WTC11 (cell line): ENCODE measurements at regions not wholly inside any gene's neighbourhood (a gene's known extent, or its start where the extent isn't known, plus 50 kb on each side); places are given as distances from the start of the nearest gene placed in this dataset.

Source experiments
- ATAC-seq: fragments of 200-7000 bp; cut with Tn5 transposase; 2 replicates; pipeline ENCODE4 v1.10.0; 2021; ENCODE audit warnings: mild to moderate bottlenecking, moderate library complexity
- CTCF ChIA-PET: fragments of 300-600 bp; sonication (Branson Sonifier 250); formaldehyde crosslinking; loops from one replicate; lab custom pipeline; 2021; ENCODE audit warnings: antibody characterized with exemption; lab: Charles Lee
- POLR2A ChIA-PET: fragments of 350-600 bp; sonication (Branson Sonifier 250); formaldehyde crosslinking; loops from one replicate; lab custom pipeline; 2021; ENCODE audit warnings: antibody characterized with exemption; lab: Charles Lee
- DNase-seq: peaks from one replicate; pipeline ENCODE4 v3.0.0; 2021; ENCODE audit warnings: low spot score
- H3K27ac Mint-ChIP-seq: 2 replicates; pipeline ENCODE4 v1.8.0; 2021; ENCODE audit warnings: mixed read lengths
- H3K27me3 Mint-ChIP-seq: 2 replicates; pipeline ENCODE4 v1.8.0; 2021; ENCODE audit warnings: low read depth, mild to moderate bottlenecking, moderate library complexity, mixed read lengths
- H3K36me3 Mint-ChIP-seq: 2 replicates; pipeline ENCODE4 v1.8.0; 2021; ENCODE audit warnings: mixed read lengths
- H3K4me1 Mint-ChIP-seq: 2 replicates; pipeline ENCODE4 v1.8.0; 2022; ENCODE audit warnings: mixed read lengths
- H3K4me3 Mint-ChIP-seq: 2 replicates; pipeline ENCODE4 v1.8.0; 2021; ENCODE audit warnings: mild to moderate bottlenecking, moderate library complexity, mixed read lengths
- H3K9me3 Mint-ChIP-seq: 2 replicates; pipeline ENCODE4 v1.8.0; 2021; ENCODE audit warnings: mixed read lengths
- MYBL2 ChIP-seq: sonication (generic); formaldehyde crosslinking; IDR thresholded peaks from 2 replicates; pipeline ENCODE4 v1.8.1; 2023; ENCODE audit warnings: mild to moderate bottlenecking, moderate library complexity, missing genetic modification reagents
- NFATC4 ChIP-seq: fragments of 250-450 bp; sonication (Bioruptor Pico); IDR thresholded peaks from 2 replicates; pipeline ENCODE4 v1.9.0; 2021; ENCODE audit warnings: mild to moderate bottlenecking
- NR3C1 ChIP-seq: sonication (generic); formaldehyde crosslinking; conservative IDR thresholded peaks from 2 replicates; pipeline ENCODE4 v1.8.1; 2023; ENCODE audit warnings: low read depth, mild to moderate bottlenecking, missing genetic modification reagents
- PREB ChIP-seq: sonication (generic); formaldehyde crosslinking; IDR thresholded peaks from 2 replicates; pipeline ENCODE4 v1.8.1; 2022; ENCODE audit warnings: mild to moderate bottlenecking, missing genetic modification reagents, moderate library complexity, borderline replicate concordance
- ZBTB21 ChIP-seq: sonication (generic); formaldehyde crosslinking; IDR thresholded peaks from 2 replicates; pipeline ENCODE4 v1.8.1; 2023; ENCODE audit warnings: mild to moderate bottlenecking, missing genetic modification reagents, borderline replicate concordance
- ZMAT4 ChIP-seq: fragments of 250-450 bp; sonication (Bioruptor Pico); IDR thresholded peaks from 2 replicates; pipeline ENCODE4 v1.9.0; 2021; ENCODE audit warnings: mild to moderate bottlenecking
- ZNF121 ChIP-seq: sonication (generic); formaldehyde crosslinking; IDR thresholded peaks from 2 replicates; pipeline ENCODE4 v1.8.0; 2023; ENCODE audit warnings: missing genetic modification reagents
- ZNF416 ChIP-seq: fragments of 250-450 bp; sonication (Bioruptor Pico); IDR thresholded peaks from 2 replicates; pipeline ENCODE4 v1.9.0; 2021; ENCODE audit warnings: mild to moderate bottlenecking, inconsistent platforms
- TF ChIP-seq, protein P1 (sequence below): sonication (generic); formaldehyde crosslinking; IDR thresholded peaks from 2 replicates; pipeline ENCODE4 v1.8.1; 2022; ENCODE audit warnings: low read depth, missing genetic modification reagents, borderline replicate concordance
- TF ChIP-seq, protein P2 (sequence below): fragments of 200-600 bp; IDR thresholded peaks from 2 replicates; pipeline ENCODE4 v1.8.0; 2022; ENCODE audit warnings: antibody characterized with exemption
- TF ChIP-seq, protein P3 (sequence below): sonication (generic); formaldehyde crosslinking; IDR thresholded peaks from 2 replicates; pipeline ENCODE4 v1.8.0; 2022; ENCODE audit warnings: mild to moderate bottlenecking, missing genetic modification reagents
- TF ChIP-seq, protein P4 (sequence below): sonication (generic); formaldehyde crosslinking; IDR thresholded peaks from 2 replicates; pipeline ENCODE4 v1.8.1; 2023; ENCODE audit warnings: mild to moderate bottlenecking, missing genetic modification reagents, borderline replicate concordance
- TF ChIP-seq, protein P5 (sequence below): fragments of 250-450 bp; sonication (Bioruptor Pico); IDR thresholded peaks from 2 replicates; pipeline ENCODE4 v1.8.0; 2021; ENCODE audit warnings: mild to moderate bottlenecking
- TF ChIP-seq, protein P6 (sequence below): sonication (generic); formaldehyde crosslinking; IDR thresholded peaks from 2 replicates; pipeline ENCODE4 v1.8.1; 2023; ENCODE audit warnings: mild to moderate bottlenecking, missing genetic modification reagents
- TF ChIP-seq, protein P7 (sequence below): sonication (generic); formaldehyde crosslinking; conservative IDR thresholded peaks from 2 replicates; pipeline ENCODE4 v1.8.1; 2022; ENCODE audit warnings: mild to moderate bottlenecking, missing genetic modification reagents

- POLR2A ChIA-PET, result no interaction called here
- ATAC-seq, result no peak
- CTCF ChIA-PET, result interaction anchor here (1.6 kb wide), 1 partner anchor 230 kb away, joined by 4 read pairs; no protein-coding TSS in a partner anchor
- no peak for DNase-seq
- peaks cover 2% of the 10 kb centered on the region; the same call in 1 of the 2 replicates for H3K27me3 Mint-ChIP-seq
- no peaks in the 10 kb centered on the region for H3K9me3 Mint-ChIP-seq
- H3K4me3 Mint-ChIP-seq, result no peak overlapping the region
- H3K27ac Mint-ChIP-seq, result no peak overlapping the region
- peaks cover 39% of the 10 kb centered on the region for H3K4me1 Mint-ChIP-seq
- TF ChIP-seq ZBTB21 (CRISPR knock-in tag), result no peak
- TF ChIP-seq, protein P1, sequence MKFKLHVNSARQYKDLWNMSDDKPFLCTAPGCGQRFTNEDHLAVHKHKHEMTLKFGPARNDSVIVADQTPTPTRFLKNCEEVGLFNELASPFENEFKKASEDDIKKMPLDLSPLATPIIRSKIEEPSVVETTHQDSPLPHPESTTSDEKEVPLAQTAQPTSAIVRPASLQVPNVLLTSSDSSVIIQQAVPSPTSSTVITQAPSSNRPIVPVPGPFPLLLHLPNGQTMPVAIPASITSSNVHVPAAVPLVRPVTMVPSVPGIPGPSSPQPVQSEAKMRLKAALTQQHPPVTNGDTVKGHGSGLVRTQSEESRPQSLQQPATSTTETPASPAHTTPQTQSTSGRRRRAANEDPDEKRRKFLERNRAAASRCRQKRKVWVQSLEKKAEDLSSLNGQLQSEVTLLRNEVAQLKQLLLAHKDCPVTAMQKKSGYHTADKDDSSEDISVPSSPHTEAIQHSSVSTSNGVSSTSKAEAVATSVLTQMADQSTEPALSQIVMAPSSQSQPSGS (CRISPR knock-in tag), result no peak
- TF ChIP-seq, protein P2, sequence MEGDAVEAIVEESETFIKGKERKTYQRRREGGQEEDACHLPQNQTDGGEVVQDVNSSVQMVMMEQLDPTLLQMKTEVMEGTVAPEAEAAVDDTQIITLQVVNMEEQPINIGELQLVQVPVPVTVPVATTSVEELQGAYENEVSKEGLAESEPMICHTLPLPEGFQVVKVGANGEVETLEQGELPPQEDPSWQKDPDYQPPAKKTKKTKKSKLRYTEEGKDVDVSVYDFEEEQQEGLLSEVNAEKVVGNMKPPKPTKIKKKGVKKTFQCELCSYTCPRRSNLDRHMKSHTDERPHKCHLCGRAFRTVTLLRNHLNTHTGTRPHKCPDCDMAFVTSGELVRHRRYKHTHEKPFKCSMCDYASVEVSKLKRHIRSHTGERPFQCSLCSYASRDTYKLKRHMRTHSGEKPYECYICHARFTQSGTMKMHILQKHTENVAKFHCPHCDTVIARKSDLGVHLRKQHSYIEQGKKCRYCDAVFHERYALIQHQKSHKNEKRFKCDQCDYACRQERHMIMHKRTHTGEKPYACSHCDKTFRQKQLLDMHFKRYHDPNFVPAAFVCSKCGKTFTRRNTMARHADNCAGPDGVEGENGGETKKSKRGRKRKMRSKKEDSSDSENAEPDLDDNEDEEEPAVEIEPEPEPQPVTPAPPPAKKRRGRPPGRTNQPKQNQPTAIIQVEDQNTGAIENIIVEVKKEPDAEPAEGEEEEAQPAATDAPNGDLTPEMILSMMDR, result no peak
- TF ChIP-seq ZNF416 (CRISPR knock-in tag), result no peak
- TF ChIP-seq, protein P3, sequence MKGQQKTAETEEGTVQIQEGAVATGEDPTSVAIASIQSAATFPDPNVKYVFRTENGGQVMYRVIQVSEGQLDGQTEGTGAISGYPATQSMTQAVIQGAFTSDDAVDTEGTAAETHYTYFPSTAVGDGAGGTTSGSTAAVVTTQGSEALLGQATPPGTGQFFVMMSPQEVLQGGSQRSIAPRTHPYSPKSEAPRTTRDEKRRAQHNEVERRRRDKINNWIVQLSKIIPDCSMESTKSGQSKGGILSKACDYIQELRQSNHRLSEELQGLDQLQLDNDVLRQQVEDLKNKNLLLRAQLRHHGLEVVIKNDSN, result no peak
- TF ChIP-seq ZNF121 (CRISPR knock-in tag), result no peak
- no peak for TF ChIP-seq PREB (CRISPR knock-in tag)
- TF ChIP-seq, protein P4, sequence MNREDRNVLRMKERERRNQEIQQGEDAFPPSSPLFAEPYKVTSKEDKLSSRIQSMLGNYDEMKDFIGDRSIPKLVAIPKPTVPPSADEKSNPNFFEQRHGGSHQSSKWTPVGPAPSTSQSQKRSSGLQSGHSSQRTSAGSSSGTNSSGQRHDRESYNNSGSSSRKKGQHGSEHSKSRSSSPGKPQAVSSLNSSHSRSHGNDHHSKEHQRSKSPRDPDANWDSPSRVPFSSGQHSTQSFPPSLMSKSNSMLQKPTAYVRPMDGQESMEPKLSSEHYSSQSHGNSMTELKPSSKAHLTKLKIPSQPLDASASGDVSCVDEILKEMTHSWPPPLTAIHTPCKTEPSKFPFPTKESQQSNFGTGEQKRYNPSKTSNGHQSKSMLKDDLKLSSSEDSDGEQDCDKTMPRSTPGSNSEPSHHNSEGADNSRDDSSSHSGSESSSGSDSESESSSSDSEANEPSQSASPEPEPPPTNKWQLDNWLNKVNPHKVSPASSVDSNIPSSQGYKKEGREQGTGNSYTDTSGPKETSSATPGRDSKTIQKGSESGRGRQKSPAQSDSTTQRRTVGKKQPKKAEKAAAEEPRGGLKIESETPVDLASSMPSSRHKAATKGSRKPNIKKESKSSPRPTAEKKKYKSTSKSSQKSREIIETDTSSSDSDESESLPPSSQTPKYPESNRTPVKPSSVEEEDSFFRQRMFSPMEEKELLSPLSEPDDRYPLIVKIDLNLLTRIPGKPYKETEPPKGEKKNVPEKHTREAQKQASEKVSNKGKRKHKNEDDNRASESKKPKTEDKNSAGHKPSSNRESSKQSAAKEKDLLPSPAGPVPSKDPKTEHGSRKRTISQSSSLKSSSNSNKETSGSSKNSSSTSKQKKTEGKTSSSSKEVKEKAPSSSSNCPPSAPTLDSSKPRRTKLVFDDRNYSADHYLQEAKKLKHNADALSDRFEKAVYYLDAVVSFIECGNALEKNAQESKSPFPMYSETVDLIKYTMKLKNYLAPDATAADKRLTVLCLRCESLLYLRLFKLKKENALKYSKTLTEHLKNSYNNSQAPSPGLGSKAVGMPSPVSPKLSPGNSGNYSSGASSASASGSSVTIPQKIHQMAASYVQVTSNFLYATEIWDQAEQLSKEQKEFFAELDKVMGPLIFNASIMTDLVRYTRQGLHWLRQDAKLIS (CRISPR knock-in tag), result no peak
- TF ChIP-seq, protein P5, sequence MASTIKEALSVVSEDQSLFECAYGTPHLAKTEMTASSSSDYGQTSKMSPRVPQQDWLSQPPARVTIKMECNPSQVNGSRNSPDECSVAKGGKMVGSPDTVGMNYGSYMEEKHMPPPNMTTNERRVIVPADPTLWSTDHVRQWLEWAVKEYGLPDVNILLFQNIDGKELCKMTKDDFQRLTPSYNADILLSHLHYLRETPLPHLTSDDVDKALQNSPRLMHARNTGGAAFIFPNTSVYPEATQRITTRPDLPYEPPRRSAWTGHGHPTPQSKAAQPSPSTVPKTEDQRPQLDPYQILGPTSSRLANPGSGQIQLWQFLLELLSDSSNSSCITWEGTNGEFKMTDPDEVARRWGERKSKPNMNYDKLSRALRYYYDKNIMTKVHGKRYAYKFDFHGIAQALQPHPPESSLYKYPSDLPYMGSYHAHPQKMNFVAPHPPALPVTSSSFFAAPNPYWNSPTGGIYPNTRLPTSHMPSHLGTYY, result no peak
- TF ChIP-seq, protein P6, sequence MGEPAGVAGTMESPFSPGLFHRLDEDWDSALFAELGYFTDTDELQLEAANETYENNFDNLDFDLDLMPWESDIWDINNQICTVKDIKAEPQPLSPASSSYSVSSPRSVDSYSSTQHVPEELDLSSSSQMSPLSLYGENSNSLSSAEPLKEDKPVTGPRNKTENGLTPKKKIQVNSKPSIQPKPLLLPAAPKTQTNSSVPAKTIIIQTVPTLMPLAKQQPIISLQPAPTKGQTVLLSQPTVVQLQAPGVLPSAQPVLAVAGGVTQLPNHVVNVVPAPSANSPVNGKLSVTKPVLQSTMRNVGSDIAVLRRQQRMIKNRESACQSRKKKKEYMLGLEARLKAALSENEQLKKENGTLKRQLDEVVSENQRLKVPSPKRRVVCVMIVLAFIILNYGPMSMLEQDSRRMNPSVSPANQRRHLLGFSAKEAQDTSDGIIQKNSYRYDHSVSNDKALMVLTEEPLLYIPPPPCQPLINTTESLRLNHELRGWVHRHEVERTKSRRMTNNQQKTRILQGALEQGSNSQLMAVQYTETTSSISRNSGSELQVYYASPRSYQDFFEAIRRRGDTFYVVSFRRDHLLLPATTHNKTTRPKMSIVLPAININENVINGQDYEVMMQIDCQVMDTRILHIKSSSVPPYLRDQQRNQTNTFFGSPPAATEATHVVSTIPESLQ (CRISPR knock-in tag), result no peak
- no peak for TF ChIP-seq MYBL2 (CRISPR knock-in tag)
- TF ChIP-seq NFATC4, result no peak
- TF ChIP-seq NR3C1 (CRISPR knock-in tag), result no peak
- no peak for TF ChIP-seq ZMAT4 (CRISPR knock-in tag)
- TF ChIP-seq, protein P7, sequence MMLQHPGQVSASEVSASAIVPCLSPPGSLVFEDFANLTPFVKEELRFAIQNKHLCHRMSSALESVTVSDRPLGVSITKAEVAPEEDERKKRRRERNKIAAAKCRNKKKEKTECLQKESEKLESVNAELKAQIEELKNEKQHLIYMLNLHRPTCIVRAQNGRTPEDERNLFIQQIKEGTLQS, result no peak
- H3K36me3 Mint-ChIP-seq, result no peaks in the 10 kb centered on the region
Observed at GRCh38 chr1:29473161-29473855, 237.0 kb downstream of the PTPRU start.
